DMS114 treated with DMSO at 0.1 percent for 48 hours (cell line): ENCODE measurements at regions not wholly inside any gene's neighbourhood (a gene's known extent, or its start where the extent isn't known, plus 50 kb on each side); places are given as distances from the start of the nearest gene placed in this dataset.

Experiments
- DNase-seq: peaks from one replicate; lab custom pipeline; 2025; ENCODE audit not compliant: unreplicated experiment; lab: John Stamatoyannopoulos, UW

- DNase-seq = no peak
Measured at GRCh38 chr3:9301091-9301490, 51.6 kb upstream of the SRGAP3 start.

GRCh38 chr3:9301798-9302197 lies 52.4 kb upstream of the SRGAP3 start:
- DNase-seq = no peak

GRCh38 chr3:9302425-9303181 lies 53.2 kb upstream of the SRGAP3 start:
- peak; percentile 81 for DNase-seq

- DNase-seq = no peak
Measured at GRCh38 chr3:9308298-9308990, 54.4 kb upstream of the THUMPD3 start.

- DNase-seq = no peak
Measured at GRCh38 chr3:9310043-9310442, 52.8 kb upstream of the THUMPD3 start.

GRCh38 chr3:9311228-9311627 lies 51.6 kb upstream of the THUMPD3 start:
- DNase-seq = no peak
